SK-N-SH (cell line): ENCODE measurements at regions not wholly inside any gene's neighbourhood (a gene's known extent, or its start where the extent isn't known, plus 50 kb on each side); places are given as distances from the start of the nearest gene placed in this dataset.

Source experiments
- CTCF ChIA-PET: fragments of 300-600, 350-600 bp; formaldehyde crosslinking; extraction: SDS; loops from one replicate; lab custom pipeline; 2021; lab: Yijun Ruan, JAX
- POLR2A ChIA-PET: fragments of 350-600 bp; sonication (Branson Sonifier 250); formaldehyde crosslinking; extraction: SDS; loops from one replicate; lab custom pipeline; 2020; ENCODE audit warnings: antibody characterized with exemption, inconsistent platforms; lab: Yijun Ruan, JAX
- DNase-seq: peaks from one replicate; pipeline ENCODE4 v3.0.0; 2012
- H2AFZ ChIP-seq: fragments of 200-600 bp; sonication (generic); 2 replicates; pipeline ENCODE4 v1.8.1; 2016; ENCODE audit warnings: antibody characterized with exemption, mild to moderate bottlenecking, low read depth
- H3F3A ChIP-seq: fragments of 200-600 bp; sonication (generic); replicated peaks from 2 replicates; pipeline ENCODE3; 2016; ENCODE audit warnings: antibody characterized with exemption, mild to moderate bottlenecking; ENCODE audit not compliant: insufficient read depth
- H3K27ac ChIP-seq, 2 experiments: fragments of 200-500 bp in 1 of 2; fragments of 200-600 bp in 1 of 2; sonication (Bioruptor generic) in 1 of 2; sonication (generic), shearing (Covaris generic) in 1 of 2; 2 replicates each; pipeline versions ENCODE4 v1.5.1 to v1.6.1; 2014 to 2016; ENCODE audit warnings: low read depth in 2 of 2, inconsistent platforms in 1 of 2, low read length in 1 of 2, mild to moderate bottlenecking in 1 of 2, mixed read lengths in 1 of 2
- H3K27me3 ChIP-seq: fragments of 200-600 bp; sonication (generic), shearing (Covaris generic); 2 replicates; pipeline ENCODE4 v1.6.1; 2016; ENCODE audit warnings: mixed run types; ENCODE audit not compliant: insufficient read depth
- H3K36me3 ChIP-seq, 2 experiments: fragments of 200-500 bp in 1 of 2; fragments of 200-600 bp in 1 of 2; sonication (Bioruptor generic) in 1 of 2; sonication (generic) in 1 of 2; replicated peaks in 1 of 2; 2 replicates each; pipeline versions ENCODE3 to v1.5.1; 2014 to 2016; ENCODE audit warnings: low read length in 1 of 2, mild to moderate bottlenecking in 1 of 2; ENCODE audit not compliant: insufficient read depth in 2 of 2, control insufficient read depth in 1 of 2
- H3K4me1 ChIP-seq, 2 experiments: fragments of 200-500 bp in 1 of 2; fragments of 200-600 bp in 1 of 2; sonication (Bioruptor generic) in 1 of 2; sonication (generic), shearing (Covaris generic) in 1 of 2; 2 replicates each; pipeline versions ENCODE4 v1.5.1 to v1.6.1; 2014 to 2016; ENCODE audit warnings: low read depth in 1 of 2, low read length in 1 of 2, mixed run types in 1 of 2; ENCODE audit not compliant: insufficient read depth in 2 of 2, control insufficient read depth in 1 of 2
- H3K4me2 ChIP-seq: fragments of 200-600 bp; sonication (generic), shearing (Covaris generic); 2 replicates; pipeline ENCODE4 v1.6.1; 2017; ENCODE audit warnings: mixed run types
- H3K4me3 ChIP-seq, 2 experiments: fragments of 200-500 bp in 1 of 2; fragments of 200-600 bp in 1 of 2; sonication (Bioruptor generic) in 1 of 2; sonication (generic), shearing (Covaris generic) in 1 of 2; 2 replicates each; pipeline versions ENCODE4 v1.5.1 to v1.8.1; 2014 to 2016; ENCODE audit warnings: low read depth in 2 of 2, inconsistent platforms in 1 of 2, low read length in 1 of 2, mild to moderate bottlenecking in 1 of 2, mixed read lengths in 1 of 2, moderate library complexity in 1 of 2
- H3K79me2 ChIP-seq: fragments of 200-600 bp; sonication (generic); 2 replicates; pipeline ENCODE4 v1.8.1; 2017; ENCODE audit warnings: mild to moderate bottlenecking; ENCODE audit not compliant: insufficient read depth
- H3K9ac ChIP-seq: fragments of 200-600 bp; sonication (generic); 2 replicates; pipeline ENCODE4 v1.6.1; 2017; ENCODE audit warnings: mixed run types
- H3K9me2 ChIP-seq: fragments of 200-600 bp; sonication (generic); 2 replicates; pipeline ENCODE4 v1.6.1; 2017; ENCODE audit warnings: mixed run types
- H3K9me3 ChIP-seq: fragments of 200-600 bp; sonication (generic); 2 replicates; pipeline ENCODE4 v1.6.1; 2017; ENCODE audit warnings: mixed run types, mild to moderate bottlenecking, moderate library complexity
- H4K20me1 ChIP-seq: fragments of 200-600 bp; sonication (generic); 2 replicates; pipeline ENCODE4 v1.6.1; 2017; ENCODE audit warnings: mild to moderate bottlenecking, mixed run types; ENCODE audit not compliant: insufficient read depth
- EP300 ChIP-seq, 2 experiments: IDR thresholded peaks; 2 replicates each; pipeline versions ENCODE4 v1.4.0 to v1.6.1; 2012; ENCODE audit warnings: borderline replicate concordance in 1 of 2, low read depth in 1 of 2, low read length in 1 of 2
- EZH2phosphoT487 ChIP-seq: fragments of 200-600 bp; sonication (generic); IDR thresholded peaks from 2 replicates; pipeline ENCODE4 v1.6.1; 2017; ENCODE audit warnings: low read depth, mixed run types, mild to moderate bottlenecking, antibody characterized with exemption, moderate library complexity, borderline replicate concordance
- FOXJ3 ChIP-seq: sonication (generic); formaldehyde crosslinking; IDR thresholded peaks from 2 replicates; pipeline ENCODE4 v1.5.1; 2020; ENCODE audit warnings: mild to moderate bottlenecking, missing genetic modification reagents
- JUND ChIP-seq: IDR thresholded peaks from 2 replicates; pipeline ENCODE4 v1.4.0; 2012
- POLR2AphosphoS5 ChIP-seq: IDR thresholded peaks from 2 replicates; pipeline ENCODE4 v1.6.1; 2012; ENCODE audit warnings: low read depth, low read length
- SMC3 ChIP-seq: IDR thresholded peaks from 2 replicates; pipeline ENCODE4 v1.6.1; 2012; ENCODE audit warnings: low read depth, low read length, improper control_type of control experiment
- TCF12 ChIP-seq: IDR thresholded peaks from 2 replicates; pipeline ENCODE4 v1.4.0; 2012
- USF1 ChIP-seq: IDR thresholded peaks from 2 replicates; pipeline ENCODE4 v1.4.0; 2012; ENCODE audit warnings: low read depth, borderline replicate concordance
- WGBS: methylation state at CpG from one replicate; pipeline ENCODE4 v1.1.6; 2017; ENCODE audit warnings: low lambda C conversion rate; 5-methylcytosine and 5-hydroxymethylcytosine counted together
- TF ChIP-seq, protein P1 (sequence below): IDR thresholded peaks from 2 replicates; pipeline ENCODE4 v1.4.0; 2012; ENCODE audit warnings: low read depth, borderline replicate concordance
- TF ChIP-seq, protein P2 (sequence below): IDR thresholded peaks from 2 replicates; pipeline ENCODE4; 2012
- TF ChIP-seq, protein P3 (sequence below): fragments of 150-350 bp; IDR thresholded peaks from 2 replicates; pipeline ENCODE4 v1.6.1; 2016; ENCODE audit warnings: mild to moderate bottlenecking, low read depth, low read length
- TF ChIP-seq, protein P4 (sequence below): fragments of 200-600 bp; sonication (generic); IDR thresholded peaks from 2 replicates; pipeline ENCODE4 v1.6.1; 2017; ENCODE audit warnings: antibody characterized with exemption, mild to moderate bottlenecking, moderate library complexity
- TF ChIP-seq, protein P5 (sequence below): IDR thresholded peaks from 2 replicates; pipeline ENCODE4 v1.6.1; 2012; ENCODE audit warnings: mild to moderate bottlenecking, low read depth, low read length, moderate library complexity

DNA sequence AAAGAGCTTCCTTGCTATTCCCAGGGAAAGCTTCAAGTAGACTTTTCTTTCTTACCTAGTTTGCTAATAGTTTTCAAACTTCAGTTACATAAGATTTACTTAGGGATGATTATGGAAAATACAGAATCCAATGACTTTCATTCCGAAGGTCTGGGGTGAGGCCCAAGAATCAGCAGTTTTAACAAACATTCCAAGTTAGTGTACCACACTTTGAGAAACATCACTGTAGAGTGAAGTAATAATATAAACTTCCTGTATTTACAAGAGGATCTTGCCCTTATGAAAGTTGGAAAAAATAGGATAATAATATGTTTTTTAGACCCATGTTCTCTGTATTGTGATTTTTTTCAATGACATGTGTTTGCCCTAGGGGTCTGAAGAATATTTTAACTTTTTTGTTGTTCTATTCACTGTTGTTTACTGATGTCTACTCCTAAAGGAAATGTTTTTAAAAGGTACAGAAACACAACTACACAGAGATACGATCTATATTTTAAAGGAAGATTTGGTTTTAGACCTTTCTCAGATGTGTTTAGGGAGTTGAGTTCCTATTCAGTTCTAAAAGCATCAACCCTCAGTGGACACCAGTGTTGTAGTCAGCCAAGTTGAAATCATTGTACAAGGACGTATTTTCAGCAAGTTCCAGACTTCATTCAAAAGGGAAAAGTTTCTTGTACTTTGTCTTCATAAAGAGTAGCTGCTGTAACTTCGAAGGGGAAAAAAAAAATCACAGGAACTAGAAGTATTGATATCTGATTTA is 295.8 kb upstream of the SLC7A11 start:
- whole genome bisulfite sequencing = 33% methylated on average over 4 of the region's 4 CpGs
- no peak overlapping the region for H3K4me2 ChIP-seq
- no peaks in the 10 kb centered on the region for H3K27me3 ChIP-seq
- no peaks in the 10 kb centered on the region for H3K79me2 ChIP-seq
- no peak overlapping the region for H3K9ac ChIP-seq
- H2AFZ ChIP-seq = no peak overlapping the region
- no peak overlapping the region for H3K4me3 ChIP-seq
- H3K36me3 ChIP-seq = no peaks in the 10 kb centered on the region
- H3K4me1 ChIP-seq = no peaks in the 10 kb centered on the region
- ChIA-PET CTCF (no interaction called here), POLR2A (no interaction called here)
- no peaks in the 10 kb centered on the region for H3K9me2 ChIP-seq
- H3K9me3 ChIP-seq = peaks cover 5% of the 10 kb centered on the region; the same call in 1 of the 2 replicates
- no peaks in the 10 kb centered on the region for H3F3A ChIP-seq
- TF ChIP-seq, protein P1, sequence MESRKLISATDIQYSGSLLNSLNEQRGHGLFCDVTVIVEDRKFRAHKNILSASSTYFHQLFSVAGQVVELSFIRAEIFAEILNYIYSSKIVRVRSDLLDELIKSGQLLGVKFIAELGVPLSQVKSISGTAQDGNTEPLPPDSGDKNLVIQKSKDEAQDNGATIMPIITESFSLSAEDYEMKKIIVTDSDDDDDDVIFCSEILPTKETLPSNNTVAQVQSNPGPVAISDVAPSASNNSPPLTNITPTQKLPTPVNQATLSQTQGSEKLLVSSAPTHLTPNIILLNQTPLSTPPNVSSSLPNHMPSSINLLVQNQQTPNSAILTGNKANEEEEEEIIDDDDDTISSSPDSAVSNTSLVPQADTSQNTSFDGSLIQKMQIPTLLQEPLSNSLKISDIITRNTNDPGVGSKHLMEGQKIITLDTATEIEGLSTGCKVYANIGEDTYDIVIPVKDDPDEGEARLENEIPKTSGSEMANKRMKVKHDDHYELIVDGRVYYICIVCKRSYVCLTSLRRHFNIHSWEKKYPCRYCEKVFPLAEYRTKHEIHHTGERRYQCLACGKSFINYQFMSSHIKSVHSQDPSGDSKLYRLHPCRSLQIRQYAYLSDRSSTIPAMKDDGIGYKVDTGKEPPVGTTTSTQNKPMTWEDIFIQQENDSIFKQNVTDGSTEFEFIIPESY = no peak
- TF ChIP-seq, protein P2, sequence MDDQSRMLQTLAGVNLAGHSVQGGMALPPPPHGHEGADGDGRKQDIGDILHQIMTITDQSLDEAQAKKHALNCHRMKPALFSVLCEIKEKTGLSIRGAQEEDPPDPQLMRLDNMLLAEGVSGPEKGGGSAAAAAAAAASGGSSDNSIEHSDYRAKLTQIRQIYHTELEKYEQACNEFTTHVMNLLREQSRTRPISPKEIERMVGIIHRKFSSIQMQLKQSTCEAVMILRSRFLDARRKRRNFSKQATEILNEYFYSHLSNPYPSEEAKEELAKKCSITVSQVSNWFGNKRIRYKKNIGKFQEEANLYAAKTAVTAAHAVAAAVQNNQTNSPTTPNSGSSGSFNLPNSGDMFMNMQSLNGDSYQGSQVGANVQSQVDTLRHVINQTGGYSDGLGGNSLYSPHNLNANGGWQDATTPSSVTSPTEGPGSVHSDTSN = no peak
- TF ChIP-seq EZH2phosphoT487 = no peak
- no peak for TF ChIP-seq TCF12
- TF ChIP-seq, protein P3, sequence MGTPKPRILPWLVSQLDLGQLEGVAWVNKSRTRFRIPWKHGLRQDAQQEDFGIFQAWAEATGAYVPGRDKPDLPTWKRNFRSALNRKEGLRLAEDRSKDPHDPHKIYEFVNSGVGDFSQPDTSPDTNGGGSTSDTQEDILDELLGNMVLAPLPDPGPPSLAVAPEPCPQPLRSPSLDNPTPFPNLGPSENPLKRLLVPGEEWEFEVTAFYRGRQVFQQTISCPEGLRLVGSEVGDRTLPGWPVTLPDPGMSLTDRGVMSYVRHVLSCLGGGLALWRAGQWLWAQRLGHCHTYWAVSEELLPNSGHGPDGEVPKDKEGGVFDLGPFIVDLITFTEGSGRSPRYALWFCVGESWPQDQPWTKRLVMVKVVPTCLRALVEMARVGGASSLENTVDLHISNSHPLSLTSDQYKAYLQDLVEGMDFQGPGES = no peak
- no peak for TF ChIP-seq SMC3
- no peak for TF ChIP-seq FOXJ3 (CRISPR knock-in tag)
- no peak for TF ChIP-seq JUND
- TF ChIP-seq, protein P4, sequence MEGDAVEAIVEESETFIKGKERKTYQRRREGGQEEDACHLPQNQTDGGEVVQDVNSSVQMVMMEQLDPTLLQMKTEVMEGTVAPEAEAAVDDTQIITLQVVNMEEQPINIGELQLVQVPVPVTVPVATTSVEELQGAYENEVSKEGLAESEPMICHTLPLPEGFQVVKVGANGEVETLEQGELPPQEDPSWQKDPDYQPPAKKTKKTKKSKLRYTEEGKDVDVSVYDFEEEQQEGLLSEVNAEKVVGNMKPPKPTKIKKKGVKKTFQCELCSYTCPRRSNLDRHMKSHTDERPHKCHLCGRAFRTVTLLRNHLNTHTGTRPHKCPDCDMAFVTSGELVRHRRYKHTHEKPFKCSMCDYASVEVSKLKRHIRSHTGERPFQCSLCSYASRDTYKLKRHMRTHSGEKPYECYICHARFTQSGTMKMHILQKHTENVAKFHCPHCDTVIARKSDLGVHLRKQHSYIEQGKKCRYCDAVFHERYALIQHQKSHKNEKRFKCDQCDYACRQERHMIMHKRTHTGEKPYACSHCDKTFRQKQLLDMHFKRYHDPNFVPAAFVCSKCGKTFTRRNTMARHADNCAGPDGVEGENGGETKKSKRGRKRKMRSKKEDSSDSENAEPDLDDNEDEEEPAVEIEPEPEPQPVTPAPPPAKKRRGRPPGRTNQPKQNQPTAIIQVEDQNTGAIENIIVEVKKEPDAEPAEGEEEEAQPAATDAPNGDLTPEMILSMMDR = no peak
- no peak for TF ChIP-seq USF1
- no peak for TF ChIP-seq EP300 (IDR thresholded peaks at IDR 0.05; ENCODE audit: borderline replicate concordance in 1 of 2, low read depth in 1 of 2, low read length in 1 of 2)
- no peak for TF ChIP-seq POLR2AphosphoS5
- TF ChIP-seq, protein P5, sequence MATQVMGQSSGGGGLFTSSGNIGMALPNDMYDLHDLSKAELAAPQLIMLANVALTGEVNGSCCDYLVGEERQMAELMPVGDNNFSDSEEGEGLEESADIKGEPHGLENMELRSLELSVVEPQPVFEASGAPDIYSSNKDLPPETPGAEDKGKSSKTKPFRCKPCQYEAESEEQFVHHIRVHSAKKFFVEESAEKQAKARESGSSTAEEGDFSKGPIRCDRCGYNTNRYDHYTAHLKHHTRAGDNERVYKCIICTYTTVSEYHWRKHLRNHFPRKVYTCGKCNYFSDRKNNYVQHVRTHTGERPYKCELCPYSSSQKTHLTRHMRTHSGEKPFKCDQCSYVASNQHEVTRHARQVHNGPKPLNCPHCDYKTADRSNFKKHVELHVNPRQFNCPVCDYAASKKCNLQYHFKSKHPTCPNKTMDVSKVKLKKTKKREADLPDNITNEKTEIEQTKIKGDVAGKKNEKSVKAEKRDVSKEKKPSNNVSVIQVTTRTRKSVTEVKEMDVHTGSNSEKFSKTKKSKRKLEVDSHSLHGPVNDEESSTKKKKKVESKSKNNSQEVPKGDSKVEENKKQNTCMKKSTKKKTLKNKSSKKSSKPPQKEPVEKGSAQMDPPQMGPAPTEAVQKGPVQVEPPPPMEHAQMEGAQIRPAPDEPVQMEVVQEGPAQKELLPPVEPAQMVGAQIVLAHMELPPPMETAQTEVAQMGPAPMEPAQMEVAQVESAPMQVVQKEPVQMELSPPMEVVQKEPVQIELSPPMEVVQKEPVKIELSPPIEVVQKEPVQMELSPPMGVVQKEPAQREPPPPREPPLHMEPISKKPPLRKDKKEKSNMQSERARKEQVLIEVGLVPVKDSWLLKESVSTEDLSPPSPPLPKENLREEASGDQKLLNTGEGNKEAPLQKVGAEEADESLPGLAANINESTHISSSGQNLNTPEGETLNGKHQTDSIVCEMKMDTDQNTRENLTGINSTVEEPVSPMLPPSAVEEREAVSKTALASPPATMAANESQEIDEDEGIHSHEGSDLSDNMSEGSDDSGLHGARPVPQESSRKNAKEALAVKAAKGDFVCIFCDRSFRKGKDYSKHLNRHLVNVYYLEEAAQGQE = no peak
- H3K27ac ChIP-seq = no peak overlapping the region
- no peak for DNase-seq
- no peaks in the 10 kb centered on the region for H4K20me1 ChIP-seq
